Tibial artery (tissue), 4 donors: ENCODE measurements at regions not wholly inside any gene's neighbourhood (a gene's known extent, or its start where the extent isn't known, plus 50 kb on each side); places are given as distances from the start of the nearest gene placed in this dataset.

Experiments
- DNase-seq, 2 donors: peaks; one replicate each; pipeline ENCODE4 v3.0.0-alpha.2; 2019
- H3K27ac ChIP-seq, 2 donors: fragments of 200-600 bp; sonication (generic) in 1 of 2; 1 replicate in 1 of 2; 2 replicates in 1 of 2; pipeline ENCODE4 v1.5.1; 2018 to 2019; ENCODE audit warnings: mild to moderate bottlenecking in 1 of 2
- H3K27me3 ChIP-seq, 2 donors: fragments of 200-600 bp; sonication (generic) in 1 of 2; one replicate each; pipeline versions ENCODE4 v1.5.1 to v1.6.0; 2016 to 2019
- H3K36me3 ChIP-seq, 3 donors: fragments of 200-600 bp; sonication (generic) in 2 of 3; one replicate each; pipeline ENCODE4 v1.5.1; 2016 to 2019; ENCODE audit warnings: mild to moderate bottlenecking in 2 of 3
- H3K4me1 ChIP-seq, 4 donors: fragments of 200-600 bp; sonication (generic) in 2 of 4; 1 replicate in 3 of 4; 2 replicates in 1 of 4; pipeline ENCODE4 v1.5.1; 2016 to 2019
- H3K4me3 ChIP-seq, 2 donors: fragments of 200-600 bp; sonication (generic) in 1 of 2; 1 replicate in 1 of 2; 2 replicates in 1 of 2; pipeline ENCODE4 v1.5.1; 2018 to 2019; ENCODE audit warnings: mild to moderate bottlenecking in 2 of 2
- H3K9me3 ChIP-seq, 3 donors: fragments of 200-600 bp; sonication (generic) in 1 of 3; one replicate each; pipeline ENCODE4 v1.5.1; 2016 to 2019
- intact Hi-C: fragments of 100-400 bp; cut with DNase I; formaldehyde crosslinking; loops from one replicate; pipeline ENCODE4 v1.15.0; 2023; ENCODE audit warnings: low total_unique reads
- TF ChIP-seq, protein P1 (sequence below), 2 experiments: fragments of 200-600 bp in 1 of 2; fragments of 450-650 bp in 1 of 2; IDR thresholded peaks; one replicate each; pipeline ENCODE4 v1.5.1; 2017 to 2019; ENCODE audit warnings: antibody characterized with exemption in 2 of 2, mild to moderate bottlenecking in 1 of 2, moderate library complexity in 1 of 2

DNA sequence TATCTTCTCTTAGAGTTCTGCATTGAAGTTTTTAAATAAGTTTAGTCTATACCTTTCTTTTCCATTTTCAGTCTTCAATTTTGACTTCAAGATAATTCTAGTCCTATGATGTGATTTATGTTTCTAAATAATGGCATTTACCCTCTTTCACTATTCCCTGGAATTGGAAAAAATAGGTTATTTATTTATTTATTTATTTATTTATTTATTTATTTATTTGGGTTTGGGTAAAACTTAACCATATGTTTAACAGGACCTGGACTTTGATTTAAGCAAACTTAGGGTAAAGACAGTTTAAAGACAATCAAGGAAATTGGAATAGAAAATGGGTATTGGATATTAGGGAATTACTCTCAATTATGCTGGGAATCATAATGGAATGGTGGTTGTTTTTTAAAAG is 182.1 kb downstream of the RPIA start:
- Histone ChIP-seq H3K9me3 (no peaks in the 10 kb centered on the region), H3K27ac (no peak overlapping the region), H3K4me1 (no peaks in the 10 kb centered on the region), H3K36me3 (no peaks in the 10 kb centered on the region), H3K4me3 (no peak overlapping the region), H3K27me3 (peaks cover 0 to 8% of the 10 kb centered on the region in 2 donors)
- TF ChIP-seq, protein P1, sequence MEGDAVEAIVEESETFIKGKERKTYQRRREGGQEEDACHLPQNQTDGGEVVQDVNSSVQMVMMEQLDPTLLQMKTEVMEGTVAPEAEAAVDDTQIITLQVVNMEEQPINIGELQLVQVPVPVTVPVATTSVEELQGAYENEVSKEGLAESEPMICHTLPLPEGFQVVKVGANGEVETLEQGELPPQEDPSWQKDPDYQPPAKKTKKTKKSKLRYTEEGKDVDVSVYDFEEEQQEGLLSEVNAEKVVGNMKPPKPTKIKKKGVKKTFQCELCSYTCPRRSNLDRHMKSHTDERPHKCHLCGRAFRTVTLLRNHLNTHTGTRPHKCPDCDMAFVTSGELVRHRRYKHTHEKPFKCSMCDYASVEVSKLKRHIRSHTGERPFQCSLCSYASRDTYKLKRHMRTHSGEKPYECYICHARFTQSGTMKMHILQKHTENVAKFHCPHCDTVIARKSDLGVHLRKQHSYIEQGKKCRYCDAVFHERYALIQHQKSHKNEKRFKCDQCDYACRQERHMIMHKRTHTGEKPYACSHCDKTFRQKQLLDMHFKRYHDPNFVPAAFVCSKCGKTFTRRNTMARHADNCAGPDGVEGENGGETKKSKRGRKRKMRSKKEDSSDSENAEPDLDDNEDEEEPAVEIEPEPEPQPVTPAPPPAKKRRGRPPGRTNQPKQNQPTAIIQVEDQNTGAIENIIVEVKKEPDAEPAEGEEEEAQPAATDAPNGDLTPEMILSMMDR (IDR thresholded peaks at IDR 0.05) = no peak
- intact Hi-C loops = no loop called here
- DNase-seq = no peak

DNA sequence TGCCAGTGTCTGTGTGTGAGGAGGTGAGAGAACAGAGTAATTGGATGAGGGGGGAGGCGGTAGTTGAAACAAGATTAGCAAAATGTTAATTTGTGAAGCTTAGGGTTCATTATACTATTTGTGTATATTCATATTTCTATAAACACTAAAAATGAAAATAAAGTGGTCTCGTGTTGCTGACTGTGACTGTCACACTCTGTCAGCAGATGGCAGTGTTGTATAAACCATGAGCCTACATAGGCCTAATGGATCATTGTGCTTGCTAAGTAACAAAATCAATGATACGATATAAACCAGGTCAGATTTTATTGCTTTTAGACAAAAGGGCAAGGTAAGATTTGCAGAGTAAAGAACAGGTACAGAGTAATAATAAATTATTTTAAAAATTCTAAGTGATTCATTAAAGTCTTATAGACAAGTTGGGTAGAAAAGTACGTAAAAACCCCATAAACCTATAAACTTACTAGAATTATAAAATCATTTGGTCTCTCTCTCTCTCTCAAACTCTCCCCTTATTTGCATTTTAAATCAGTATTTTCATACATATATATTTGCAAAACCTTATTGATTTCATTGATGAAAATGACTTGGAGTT is 182.7 kb downstream of the RPIA start:
- intact Hi-C loops = no loop called here
- H3K9me3 ChIP-seq = no peaks in the 10 kb centered on the region
- H3K27me3 ChIP-seq = peaks cover 0 to 8% of the 10 kb centered on the region in 2 donors
- H3K4me1 ChIP-seq = no peaks in the 10 kb centered on the region
- no peak overlapping the region for H3K27ac ChIP-seq
- H3K36me3 ChIP-seq = no peaks in the 10 kb centered on the region
- H3K4me3 ChIP-seq = no peak overlapping the region
- TF ChIP-seq, protein P1 (IDR thresholded peaks at IDR 0.05) = peak; percentile 61 to 71
- DNase-seq = no peak

DNA sequence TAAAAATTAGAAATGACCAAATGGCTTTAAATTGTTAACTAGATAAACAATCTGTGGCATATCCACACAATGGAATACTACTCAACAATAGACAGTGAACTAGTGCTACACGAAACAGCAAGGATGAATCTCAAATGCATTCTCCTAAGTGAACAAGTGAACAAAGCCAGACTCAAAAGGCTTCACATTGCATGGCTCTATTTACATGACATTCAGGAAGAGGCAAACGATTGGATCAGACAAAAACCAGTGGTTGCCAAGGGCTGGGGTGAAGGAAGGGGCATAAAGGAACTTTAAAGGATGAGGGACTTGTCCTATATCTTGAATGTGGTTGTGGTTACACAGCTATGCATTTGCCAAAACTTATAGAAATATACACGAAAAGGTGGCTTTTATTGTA is 184.3 kb downstream of the RPIA start:
- Histone ChIP-seq H3K36me3 (no peaks in the 10 kb centered on the region), H3K9me3 (no peaks in the 10 kb centered on the region), H3K4me3 (no peak overlapping the region), H3K27ac (no peak overlapping the region), H3K27me3 (peaks cover 0 to 8% of the 10 kb centered on the region in 2 donors), H3K4me1 (no peaks in the 10 kb centered on the region)
- TF ChIP-seq, protein P1 (IDR thresholded peaks at IDR 0.05) = no peak
- intact Hi-C loops = no loop called here
- no peak for DNase-seq

DNA sequence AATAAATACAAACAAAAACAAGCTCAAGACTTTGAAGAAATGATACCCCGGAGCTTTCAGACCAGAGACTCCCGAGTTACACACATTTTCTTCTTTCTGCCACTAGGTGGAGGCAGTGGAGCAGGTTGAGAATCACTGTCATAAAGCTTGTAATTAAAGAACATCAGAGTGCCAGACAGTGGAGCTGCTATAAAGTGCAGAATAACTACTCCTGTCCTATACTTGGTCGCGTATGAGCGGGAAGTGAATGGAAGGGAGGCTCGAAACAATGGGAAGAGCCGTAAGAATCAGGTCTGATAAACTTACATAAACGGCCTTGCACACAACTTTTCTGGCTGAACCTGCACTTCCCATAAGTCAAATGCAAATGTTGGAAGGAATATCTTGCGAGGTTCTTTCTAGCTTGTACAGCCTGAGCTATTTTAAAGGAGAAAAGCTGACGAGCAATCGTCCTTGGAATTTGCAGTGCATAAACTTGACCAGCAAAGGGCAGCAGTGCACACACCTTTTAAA is 189.0 kb downstream of the RPIA start:
- Histone ChIP-seq H3K36me3 (no peaks in the 10 kb centered on the region), H3K27ac (no peak overlapping the region), H3K27me3 (peaks cover 0 to 3% of the 10 kb centered on the region in 2 donors), H3K9me3 (no peaks in the 10 kb centered on the region), H3K4me3 (no peak overlapping the region), H3K4me1 (no peaks in the 10 kb centered on the region)
- intact Hi-C loops = no loop called here
- peak in 1 of 2 donors; percentile 36 for DNase-seq
- TF ChIP-seq, protein P1 (IDR thresholded peaks at IDR 0.05) = peak; percentile 65 to 69

DNA sequence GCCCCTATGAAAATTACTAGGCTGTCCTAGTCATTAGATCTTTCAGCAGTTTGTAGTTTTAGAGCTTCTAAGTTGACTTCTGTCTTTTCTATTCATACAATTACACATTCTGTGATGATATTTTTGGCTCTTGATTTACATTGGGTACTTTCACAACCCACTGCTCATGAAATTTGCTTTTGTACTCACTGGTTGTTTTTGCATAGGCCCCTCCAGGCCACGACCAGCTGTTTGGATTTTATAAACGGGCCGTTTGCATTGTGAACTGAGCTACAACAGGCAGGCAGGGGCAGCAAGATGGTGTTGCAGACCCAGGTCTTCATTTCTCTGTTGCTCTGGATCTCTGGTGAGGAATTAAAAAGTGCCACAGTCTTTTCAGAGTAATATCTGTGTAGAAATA is 193.8 kb downstream of the RPIA start:
- intact Hi-C loops = no loop called here
- TF ChIP-seq, protein P1 (IDR thresholded peaks at IDR 0.05) = no peak
- no peaks in the 10 kb centered on the region for H3K36me3 ChIP-seq

More for the DNA sequence above, 193.8 kb downstream of the RPIA start:
- Histone ChIP-seq H3K4me3 (no peak overlapping the region), H3K9me3 (no peaks in the 10 kb centered on the region), H3K4me1 (no peaks in the 10 kb centered on the region), H3K27me3 (peaks cover 0 to 3% of the 10 kb centered on the region in 2 donors), H3K27ac (no peak overlapping the region)
- DNase-seq = no peak
